HEK293 (cell line): ENCODE measurements at regions not wholly inside any gene's neighbourhood (a gene's known extent, or its start where the extent isn't known, plus 50 kb on each side); places are given as distances from the start of the nearest gene placed in this dataset.

Experiments used
- CTCF ChIA-PET: fragments of 350-600 bp; formaldehyde crosslinking; extraction: SDS; loops from one replicate; lab custom pipeline; 2021; ENCODE audit warnings: antibody characterized with exemption; lab: Yijun Ruan, JAX
- POLR2A ChIA-PET: fragments of 300-600 bp; formaldehyde crosslinking; extraction: SDS; loops from one replicate; lab custom pipeline; 2020; ENCODE audit warnings: antibody characterized with exemption, inconsistent platforms; lab: Yijun Ruan, JAX
- H3K27ac ChIP-seq: fragments of 200-500 bp; sonication (Bioruptor generic); 2 replicates; pipeline ENCODE4 v1.5.1; 2014; ENCODE audit warnings: low read depth, low read length, control low read depth, inconsistent platforms; ENCODE audit errors: extremely low read depth
- H3K36me3 ChIP-seq, 2 experiments: fragments of 200-500 bp in 1 of 2; sonication (Bioruptor generic) in 1 of 2; 1 replicate in 1 of 2; 2 replicates in 1 of 2; pipeline ENCODE4 v1.5.1; 2014 to 2017; ENCODE audit warnings: inconsistent platforms in 2 of 2, low read length in 2 of 2; ENCODE audit not compliant: control insufficient read depth in 2 of 2, insufficient read depth in 1 of 2
- H3K4me1 ChIP-seq: fragments of 200-500 bp; sonication (Bioruptor generic); 2 replicates; pipeline ENCODE4 v1.5.1; 2014; ENCODE audit warnings: mild to moderate bottlenecking, low read length, inconsistent platforms; ENCODE audit not compliant: control insufficient read depth, insufficient read depth
- H3K4me3 ChIP-seq: 2 replicates; pipeline ENCODE4 v1.5.1; 2011; ENCODE audit warnings: low read depth, mild to moderate bottlenecking, control low read depth, low read length, moderate library complexity
- H3K9me3 ChIP-seq: fragments of 200-500 bp; sonication (Bioruptor generic); 2 replicates; pipeline ENCODE4 v1.5.1; 2014; ENCODE audit warnings: low read depth, low read length, inconsistent platforms; ENCODE audit not compliant: control insufficient read depth, insufficient read depth
- BCL11A ChIP-seq: fragments of 450-650 bp; formaldehyde crosslinking; IDR thresholded peaks from 2 replicates; pipeline ENCODE4 v1.5.1; 2016; ENCODE audit warnings: low read depth, missing biosample characterization, missing genetic modification characterization
- HOXD13 ChIP-seq: sonication (generic); formaldehyde crosslinking; IDR thresholded peaks from 2 replicates; pipeline ENCODE4 v1.8.0; 2022; ENCODE audit warnings: missing genetic modification reagents, borderline replicate concordance
- KLF17 ChIP-seq: fragments of 450-650 bp; formaldehyde crosslinking; IDR thresholded peaks from 2 replicates; pipeline ENCODE4 v1.5.1; 2016; ENCODE audit warnings: missing biosample characterization, missing genetic modification characterization
- MEIS1 ChIP-seq: sonication (generic); formaldehyde crosslinking; IDR thresholded peaks from 2 replicates; pipeline ENCODE4 v1.8.1; 2022; ENCODE audit warnings: missing genetic modification reagents, mild to moderate bottlenecking, borderline replicate concordance
- MZF1 ChIP-seq: fragments of 450-650 bp; formaldehyde crosslinking; IDR thresholded peaks from 2 replicates; pipeline ENCODE4 v1.5.1; 2017; ENCODE audit warnings: missing biosample characterization, missing genetic modification characterization, borderline replicate concordance
- PRDM10 ChIP-seq: fragments of 450-650 bp; formaldehyde crosslinking; IDR thresholded peaks from 2 replicates; pipeline ENCODE4 v1.5.1; 2016; ENCODE audit warnings: missing biosample characterization, missing genetic modification characterization
- SP2 ChIP-seq: fragments of 450-650 bp; formaldehyde crosslinking; IDR thresholded peaks from 2 replicates; pipeline ENCODE4 v1.5.1; 2016; ENCODE audit warnings: missing biosample characterization, missing genetic modification characterization
- TCF7L2 ChIP-seq: IDR thresholded peaks from 2 replicates; pipeline ENCODE4 v1.6.1; 2011; ENCODE audit warnings: low read depth, mild to moderate bottlenecking, inconsistent platforms, low read length, moderate library complexity, borderline replicate concordance
- TRIM28 ChIP-seq: IDR thresholded peaks from 2 replicates; pipeline ENCODE4 v1.6.1; 2011; ENCODE audit warnings: low read length, control low read depth, borderline replicate concordance
- ZBTB17 ChIP-seq: fragments of 450-650 bp; formaldehyde crosslinking; IDR thresholded peaks from 2 replicates; pipeline ENCODE4 v1.5.1; 2016; ENCODE audit warnings: missing biosample characterization, missing genetic modification characterization
- ZFP69B ChIP-seq: fragments of 450-650 bp; formaldehyde crosslinking; IDR thresholded peaks from 2 replicates; pipeline ENCODE4 v1.5.1; 2016; ENCODE audit warnings: missing biosample characterization, missing genetic modification characterization
- ZIC2 ChIP-seq: fragments of 450-650 bp; formaldehyde crosslinking; IDR thresholded peaks from 2 replicates; pipeline ENCODE4 v1.5.1; 2016; ENCODE audit warnings: missing biosample characterization, missing genetic modification characterization
- ZNF140 ChIP-seq: fragments of 450-650 bp; formaldehyde crosslinking; IDR thresholded peaks from 2 replicates; pipeline ENCODE4 v1.5.1; 2016; ENCODE audit warnings: missing biosample characterization, missing genetic modification characterization
- ZNF654 ChIP-seq: fragments of 450-650 bp; formaldehyde crosslinking; IDR thresholded peaks from 2 replicates; pipeline ENCODE4 v1.5.1; 2016; ENCODE audit warnings: low read depth, missing biosample characterization, missing genetic modification characterization
- ZNF707 ChIP-seq: fragments of 450-650 bp; formaldehyde crosslinking; IDR thresholded peaks from 2 replicates; pipeline ENCODE4 v1.5.1; 2016; ENCODE audit warnings: missing biosample characterization, missing genetic modification characterization
- ZNF843 ChIP-seq: fragments of 450-650 bp; formaldehyde crosslinking; IDR thresholded peaks from 2 replicates; pipeline ENCODE4 v1.5.1; 2016; ENCODE audit warnings: missing biosample characterization, missing genetic modification characterization
- ZSCAN16 ChIP-seq: fragments of 450-650 bp; formaldehyde crosslinking; IDR thresholded peaks from 2 replicates; pipeline ENCODE4 v1.5.1; 2016; ENCODE audit warnings: missing biosample characterization, missing genetic modification characterization
- ZSCAN23 ChIP-seq: fragments of 450-650 bp; formaldehyde crosslinking; IDR thresholded peaks from 2 replicates; pipeline ENCODE4 v1.5.1; 2016; ENCODE audit warnings: missing biosample characterization, missing genetic modification characterization
- ZSCAN4 ChIP-seq: fragments of 450-650 bp; formaldehyde crosslinking; IDR thresholded peaks from 2 replicates; pipeline ENCODE4 v1.5.1; 2017; ENCODE audit warnings: missing biosample characterization, missing genetic modification characterization
- ZXDB ChIP-seq: fragments of 450-650 bp; formaldehyde crosslinking; IDR thresholded peaks from 2 replicates; pipeline ENCODE4 v1.5.1; 2016; ENCODE audit warnings: missing biosample characterization, missing genetic modification characterization

- no peak overlapping the region for H3K27ac ChIP-seq
- TF ChIP-seq ZNF654 (tag by site-specific recombination) = no peak
- no peak for TF ChIP-seq BCL11A (tag by site-specific recombination)
- TF ChIP-seq TRIM28 = no peak
- no peak for TF ChIP-seq ZSCAN16 (tag by site-specific recombination)
- no peak for TF ChIP-seq ZNF843 (tag by site-specific recombination)
- no peak for TF ChIP-seq TCF7L2
- TF ChIP-seq MZF1 = no peak
- H3K36me3 ChIP-seq = no peaks in the 10 kb centered on the region
- H3K9me3 ChIP-seq = no peaks in the 10 kb centered on the region
- ChIA-PET POLR2A (no interaction called here), CTCF (no interaction called here)
- no peaks in the 10 kb centered on the region for H3K4me1 ChIP-seq
- H3K4me3 ChIP-seq = no peak overlapping the region
Observed at GRCh38 chr11:23202611-23203010, 342.3 kb upstream of the CCDC179 start.

- H3K4me3 ChIP-seq = no peak overlapping the region
- H3K27ac ChIP-seq = no peak overlapping the region
- no peaks in the 10 kb centered on the region for H3K4me1 ChIP-seq
- ChIA-PET POLR2A (no interaction called here), CTCF (no interaction called here)
- no peaks in the 10 kb centered on the region for H3K9me3 ChIP-seq
- TF ChIP-seq KLF17 (tag by site-specific recombination) = no peak
- TF ChIP-seq ZBTB17 = no peak
- no peak for TF ChIP-seq ZSCAN4 (tag by site-specific recombination)
- no peak for TF ChIP-seq ZFP69B (tag by site-specific recombination)
- no peak for TF ChIP-seq ZXDB (tag by site-specific recombination)
- no peak for TF ChIP-seq ZSCAN23 (tag by site-specific recombination)
- no peak for TF ChIP-seq MEIS1 (CRISPR knock-in tag)
- TF ChIP-seq SP2 (tag by site-specific recombination) = no peak
- TF ChIP-seq ZNF140 (tag by site-specific recombination) = no peak
- H3K36me3 ChIP-seq = no peaks in the 10 kb centered on the region
Observed at GRCh38 chr11:23205156-23205871, 345.0 kb upstream of the CCDC179 start.

- CTCF ChIA-PET = no interaction called here
Observed at GRCh38 chr11:23206741-23207336, 346.6 kb upstream of the CCDC179 start.

More at GRCh38 chr11:23206741-23207336, 346.6 kb upstream of the CCDC179 start:
- Histone ChIP-seq H3K27ac (no peak overlapping the region), H3K4me1 (no peaks in the 10 kb centered on the region), H3K9me3 (no peaks in the 10 kb centered on the region), H3K36me3 (no peaks in the 10 kb centered on the region)
- POLR2A ChIA-PET = no interaction called here
- TF ChIP-seq HOXD13 (CRISPR knock-in tag) = no peak
- no peak for TF ChIP-seq ZNF140 (tag by site-specific recombination)
- no peak for TF ChIP-seq PRDM10
- TF ChIP-seq ZIC2 (tag by site-specific recombination) = no peak
- TF ChIP-seq ZBTB17 = no peak
- no peak for TF ChIP-seq ZNF707
- TF ChIP-seq, all 188 proteins: peak for 0
- H3K4me3 ChIP-seq = no peak overlapping the region
